Lower leg skin (tissue), 3 donors: ENCODE measurements at regions not wholly inside any gene's neighbourhood (a gene's known extent, or its start where the extent isn't known, plus 50 kb on each side); places are given as distances from the start of the nearest gene placed in this dataset.

Experiments
- POLR2A ChIP-seq, 2 donors: fragments of 450-650 bp; IDR thresholded peaks; one replicate each; pipeline ENCODE4 v1.6.1; 2016 to 2017; ENCODE audit warnings: antibody characterized with exemption in 2 of 2, mild to moderate bottlenecking in 1 of 2, moderate library complexity in 1 of 2
- TF ChIP-seq, protein P1 (sequence below), 3 donors: fragments of 450-650 bp; IDR thresholded peaks; one replicate each; pipeline ENCODE4 v1.5.1; 2016; ENCODE audit warnings: antibody characterized with exemption in 3 of 3, mild to moderate bottlenecking in 3 of 3, moderate library complexity in 2 of 3

DNA sequence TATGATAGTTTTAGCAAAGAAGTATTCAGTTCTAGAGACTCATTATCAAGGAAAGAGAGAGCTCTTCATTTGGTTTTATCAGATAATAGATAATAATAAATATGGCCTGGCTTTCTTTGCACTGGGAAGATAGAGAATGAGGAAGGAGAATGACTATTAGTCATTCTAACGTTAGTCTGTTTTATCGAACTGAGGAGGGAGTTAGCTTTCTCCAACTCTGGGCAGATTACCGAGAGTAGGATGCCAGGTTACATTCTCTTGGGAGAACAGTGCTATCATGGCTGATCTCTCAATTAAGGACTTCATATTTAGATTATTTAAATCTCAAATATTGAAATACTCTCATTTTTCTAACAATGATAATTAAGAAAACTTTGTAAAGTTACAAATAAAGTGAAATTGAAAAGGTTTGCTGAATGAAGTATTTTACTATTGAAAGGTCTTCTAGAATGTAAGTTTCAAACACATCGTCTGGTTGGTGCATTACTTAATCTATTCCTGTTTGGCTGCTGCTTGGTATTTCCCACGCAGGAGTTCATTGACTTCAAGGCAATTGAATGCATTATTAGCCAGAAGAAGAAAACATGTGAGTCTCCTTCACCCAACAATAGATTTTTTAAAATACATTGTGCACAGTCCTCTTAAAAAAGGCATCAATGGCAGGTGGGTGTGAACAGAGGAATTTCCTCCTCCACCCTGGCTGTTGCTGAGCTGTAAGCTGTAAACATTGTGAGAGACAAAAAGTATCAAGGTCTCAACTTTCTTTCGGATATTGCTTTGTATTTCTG lies 140.8 kb downstream of the C9orf152 start:
- TF ChIP-seq, protein P1, sequence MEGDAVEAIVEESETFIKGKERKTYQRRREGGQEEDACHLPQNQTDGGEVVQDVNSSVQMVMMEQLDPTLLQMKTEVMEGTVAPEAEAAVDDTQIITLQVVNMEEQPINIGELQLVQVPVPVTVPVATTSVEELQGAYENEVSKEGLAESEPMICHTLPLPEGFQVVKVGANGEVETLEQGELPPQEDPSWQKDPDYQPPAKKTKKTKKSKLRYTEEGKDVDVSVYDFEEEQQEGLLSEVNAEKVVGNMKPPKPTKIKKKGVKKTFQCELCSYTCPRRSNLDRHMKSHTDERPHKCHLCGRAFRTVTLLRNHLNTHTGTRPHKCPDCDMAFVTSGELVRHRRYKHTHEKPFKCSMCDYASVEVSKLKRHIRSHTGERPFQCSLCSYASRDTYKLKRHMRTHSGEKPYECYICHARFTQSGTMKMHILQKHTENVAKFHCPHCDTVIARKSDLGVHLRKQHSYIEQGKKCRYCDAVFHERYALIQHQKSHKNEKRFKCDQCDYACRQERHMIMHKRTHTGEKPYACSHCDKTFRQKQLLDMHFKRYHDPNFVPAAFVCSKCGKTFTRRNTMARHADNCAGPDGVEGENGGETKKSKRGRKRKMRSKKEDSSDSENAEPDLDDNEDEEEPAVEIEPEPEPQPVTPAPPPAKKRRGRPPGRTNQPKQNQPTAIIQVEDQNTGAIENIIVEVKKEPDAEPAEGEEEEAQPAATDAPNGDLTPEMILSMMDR (IDR thresholded peaks at IDR 0.05), result no peak
- no peak for TF ChIP-seq POLR2A (IDR thresholded peaks at IDR 0.05)
